ENCODE measurements at regions not wholly inside any gene's neighbourhood (a gene's known extent, or its start where the extent isn't known, plus 50 kb on each side); places are given as distances from the start of the nearest gene placed in this dataset.

DNA sequence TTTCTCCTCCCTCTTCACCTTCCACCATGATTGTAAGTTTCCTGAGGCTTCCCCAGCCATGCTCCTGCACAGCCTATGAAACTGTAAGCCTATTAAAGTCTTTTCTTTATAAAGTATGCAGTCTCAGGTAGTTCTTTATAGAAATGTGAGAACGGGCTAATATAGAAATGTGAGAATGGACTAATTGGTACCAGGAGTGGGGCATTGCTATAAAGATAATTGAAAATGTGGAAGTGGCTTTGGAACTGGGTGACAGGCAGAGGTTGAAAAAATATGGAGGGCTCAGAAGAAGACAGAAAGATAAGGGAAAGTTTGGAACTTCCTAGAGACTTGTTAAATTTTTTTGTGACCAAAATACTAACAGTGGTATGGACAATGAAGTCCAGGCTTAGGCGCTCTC is 959.3 kb downstream of the SH3BGRL start:
- POLR2A ChIA-PET (ENCODE audit: unreplicated experiment) = no interaction called here
- H3K9me2 ChIP-seq (ENCODE audit: insufficient read depth) = no peaks in the 10 kb centered on the region
- no peak overlapping the region for H3K4me2 ChIP-seq
- no peak overlapping the region for H3K4me3 ChIP-seq
- intact Hi-C loops (cut with micrococcal nuclease; ENCODE audit: unreplicated experiment) = no loop called here
- TF ChIP-seq, protein P1, sequence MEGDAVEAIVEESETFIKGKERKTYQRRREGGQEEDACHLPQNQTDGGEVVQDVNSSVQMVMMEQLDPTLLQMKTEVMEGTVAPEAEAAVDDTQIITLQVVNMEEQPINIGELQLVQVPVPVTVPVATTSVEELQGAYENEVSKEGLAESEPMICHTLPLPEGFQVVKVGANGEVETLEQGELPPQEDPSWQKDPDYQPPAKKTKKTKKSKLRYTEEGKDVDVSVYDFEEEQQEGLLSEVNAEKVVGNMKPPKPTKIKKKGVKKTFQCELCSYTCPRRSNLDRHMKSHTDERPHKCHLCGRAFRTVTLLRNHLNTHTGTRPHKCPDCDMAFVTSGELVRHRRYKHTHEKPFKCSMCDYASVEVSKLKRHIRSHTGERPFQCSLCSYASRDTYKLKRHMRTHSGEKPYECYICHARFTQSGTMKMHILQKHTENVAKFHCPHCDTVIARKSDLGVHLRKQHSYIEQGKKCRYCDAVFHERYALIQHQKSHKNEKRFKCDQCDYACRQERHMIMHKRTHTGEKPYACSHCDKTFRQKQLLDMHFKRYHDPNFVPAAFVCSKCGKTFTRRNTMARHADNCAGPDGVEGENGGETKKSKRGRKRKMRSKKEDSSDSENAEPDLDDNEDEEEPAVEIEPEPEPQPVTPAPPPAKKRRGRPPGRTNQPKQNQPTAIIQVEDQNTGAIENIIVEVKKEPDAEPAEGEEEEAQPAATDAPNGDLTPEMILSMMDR (conservative IDR thresholded peaks at IDR 0.05) = no peak
- TF ChIP-seq EZH2 (IDR thresholded peaks at IDR 0.05; ENCODE audit: low read depth) = no peak
- H2AFZ ChIP-seq = no peak overlapping the region
- H3F3A ChIP-seq (ENCODE audit: insufficient read depth, low read depth) = no peaks in the 10 kb centered on the region
- no peaks in the 10 kb centered on the region for H3K27me3 ChIP-seq (ENCODE audit: insufficient read depth, low read depth)
- H3K79me2 ChIP-seq (ENCODE audit: low read depth) = no peaks in the 10 kb centered on the region
- DNase-seq = no peak
- no peaks in the 10 kb centered on the region for H4K20me1 ChIP-seq (ENCODE audit: insufficient read depth)
- no peak overlapping the region for H3K27ac ChIP-seq
- H3K9me3 ChIP-seq (ENCODE audit: insufficient read depth, low read depth) = no peaks in the 10 kb centered on the region
- no peaks in the 10 kb centered on the region for H3K36me3 ChIP-seq (ENCODE audit: low read depth)
- CTCF ChIA-PET = no interaction called here
- H3K4me1 ChIP-seq (replicated peaks; ENCODE audit: insufficient read depth) = no peaks in the 10 kb centered on the region
- no TSS peak for BruUV-seq (replicated peaks)

DNA sequence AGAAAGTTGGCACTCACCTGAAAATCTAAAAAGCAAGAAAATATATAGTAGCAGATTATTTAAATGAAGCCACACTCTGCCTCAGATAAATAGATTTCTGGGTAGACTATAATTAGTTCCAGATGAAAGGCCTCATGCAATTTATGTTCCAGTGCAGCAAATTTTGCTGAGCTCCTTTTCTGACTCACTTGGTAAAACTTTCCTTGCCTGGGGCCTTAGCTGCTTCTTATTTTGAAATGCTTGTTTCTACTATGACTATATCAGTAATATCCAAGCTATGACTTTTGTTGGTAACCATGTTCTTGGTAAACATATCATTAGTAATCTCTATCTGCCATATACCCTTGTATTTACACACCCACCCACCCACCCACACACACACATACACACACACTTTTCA is 961.8 kb downstream of the SH3BGRL start:
- Histone ChIP-seq H4K20me1 (ENCODE audit: insufficient read depth) (no peaks in the 10 kb centered on the region), H3K27ac (no peak overlapping the region), H2AFZ (no peak overlapping the region), H3K4me2 (no peak overlapping the region), H3K36me3 (ENCODE audit: low read depth) (no peaks in the 10 kb centered on the region), H3K4me3 (no peak overlapping the region), H3K4me1 (replicated peaks; ENCODE audit: insufficient read depth) (no peaks in the 10 kb centered on the region), H3K9me3 (ENCODE audit: insufficient read depth, low read depth) (no peaks in the 10 kb centered on the region), H3K9me2 (ENCODE audit: insufficient read depth) (no peaks in the 10 kb centered on the region), H3F3A (ENCODE audit: insufficient read depth, low read depth) (no peaks in the 10 kb centered on the region), H3K79me2 (ENCODE audit: low read depth) (no peaks in the 10 kb centered on the region), H3K27me3 (ENCODE audit: insufficient read depth, low read depth) (no peaks in the 10 kb centered on the region)
- TF ChIP-seq, protein P1 (conservative IDR thresholded peaks at IDR 0.05) = no peak
- DNase-seq = no peak
- CTCF ChIA-PET = no interaction called here
- POLR2A ChIA-PET (ENCODE audit: unreplicated experiment) = interaction anchor here (0.6 kb wide), 1 partner anchor 228 kb away, joined by 8 read pairs; no protein-coding TSS in a partner anchor
- no TSS peak for BruUV-seq (replicated peaks)
- intact Hi-C loops (cut with micrococcal nuclease; ENCODE audit: unreplicated experiment) = no loop called here

DNA sequence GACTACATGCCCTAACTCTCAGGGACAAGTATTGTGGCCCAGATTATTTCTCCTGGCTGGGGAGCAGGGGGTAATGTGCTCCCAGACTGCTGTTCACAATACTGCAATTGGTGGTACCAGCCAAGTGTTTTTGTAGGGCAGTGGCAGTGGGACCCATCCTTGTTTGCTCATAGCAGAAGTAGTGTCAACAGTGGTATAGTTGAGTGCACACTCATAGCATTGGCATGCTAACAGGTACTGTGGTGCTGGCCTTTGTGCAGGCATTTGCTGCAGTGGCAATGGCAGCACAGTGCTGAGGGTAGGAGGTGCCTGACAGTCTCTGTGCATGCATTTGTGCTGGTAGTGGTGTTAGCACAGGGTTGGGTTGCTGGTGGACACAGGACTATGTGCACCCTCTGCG is 995.0 kb downstream of the SH3BGRL start:
- no peaks in the 10 kb centered on the region for H3K79me2 ChIP-seq (ENCODE audit: low read depth)
- DNase-seq = no peak
- H3K27ac ChIP-seq = no peak overlapping the region
- H3K4me1 ChIP-seq (replicated peaks; ENCODE audit: insufficient read depth) = no peaks in the 10 kb centered on the region
- ChIA-PET POLR2A (ENCODE audit: unreplicated experiment) (no interaction called here), CTCF (no interaction called here)
- no peak overlapping the region for H3K4me3 ChIP-seq
- H3K4me2 ChIP-seq = no peak overlapping the region
- no peak overlapping the region for H2AFZ ChIP-seq
- H3K36me3 ChIP-seq (ENCODE audit: low read depth) = no peaks in the 10 kb centered on the region
- no peaks in the 10 kb centered on the region for H3K27me3 ChIP-seq (ENCODE audit: insufficient read depth, low read depth)
- BruUV-seq (replicated peaks) = no TSS peak
- no peaks in the 10 kb centered on the region for H3K9me2 ChIP-seq (ENCODE audit: insufficient read depth)
- H3K9me3 ChIP-seq (ENCODE audit: insufficient read depth, low read depth) = no peaks in the 10 kb centered on the region
- TF ChIP-seq, protein P1 (conservative IDR thresholded peaks at IDR 0.05) = no peak
- no peak for TF ChIP-seq EZH2 (IDR thresholded peaks at IDR 0.05; ENCODE audit: low read depth)
- no peaks in the 10 kb centered on the region for H4K20me1 ChIP-seq (ENCODE audit: insufficient read depth)
- intact Hi-C loops (cut with micrococcal nuclease; ENCODE audit: unreplicated experiment) = no loop called here
- H3F3A ChIP-seq (ENCODE audit: insufficient read depth, low read depth) = no peaks in the 10 kb centered on the region

Data from PC-9 (cell line).